ENCODE measurements at regions not wholly inside any gene's neighbourhood (a gene's known extent, or its start where the extent isn't known, plus 50 kb on each side); places are given as distances from the start of the nearest gene placed in this dataset.

DNA sequence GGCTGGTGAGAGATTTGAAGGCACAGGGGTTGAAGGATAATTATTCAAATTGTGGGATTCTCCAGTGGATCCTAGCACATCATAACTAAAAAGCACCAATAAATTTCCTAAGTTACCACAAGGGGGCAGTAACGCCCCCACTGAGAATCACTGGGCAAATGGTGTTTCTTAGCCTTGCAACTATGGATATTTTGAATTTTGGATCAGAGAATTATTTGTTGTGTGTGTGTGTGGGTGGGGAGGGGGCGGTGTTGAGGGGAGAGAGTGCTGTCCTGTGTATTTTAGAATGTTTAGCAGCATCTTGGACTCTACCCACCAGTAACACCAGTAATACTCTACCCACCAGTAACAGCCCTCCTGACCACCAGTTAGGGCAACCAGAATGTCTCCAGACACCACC is 63.3 kb upstream of the PRKG1 start:
- ChIA-PET CTCF (interaction anchor here (0.7 to 1.0 kb wide), 4 partner anchors 19 to 1205 kb away, joined by 3 to 4 read pairs (median 4); no protein-coding TSS in a partner anchor), POLR2A (no interaction called here)
- Histone ChIP-seq H3K4me2 (no peak overlapping the region), H2AFZ (ENCODE audit: low read depth) (no peak overlapping the region), H3K36me3 (replicated peaks in 1 of 2; ENCODE audit: control insufficient read depth in 1 of 2, insufficient read depth in 2 of 2, low read length in 1 of 2) (no peaks in the 10 kb centered on the region), H3K27me3 (ENCODE audit: insufficient read depth) (no peaks in the 10 kb centered on the region), H3K9me2 (no peaks in the 10 kb centered on the region), H3K4me1 (ENCODE audit: control insufficient read depth in 1 of 2, insufficient read depth in 2 of 2, low read depth in 1 of 2, low read length in 1 of 2) (no peaks in the 10 kb centered on the region; a peak in 1 of 4 replicates), H3F3A (replicated peaks; ENCODE audit: insufficient read depth) (no peaks in the 10 kb centered on the region), H4K20me1 (ENCODE audit: insufficient read depth) (no peaks in the 10 kb centered on the region), H3K9me3 (no peaks in the 10 kb centered on the region), H3K79me2 (ENCODE audit: insufficient read depth) (no peaks in the 10 kb centered on the region), H3K4me3 (ENCODE audit: low read depth in 2 of 2, low read length in 1 of 2) (no peak overlapping the region; a peak in 1 of 4 replicates), H3K27ac (ENCODE audit: low read depth in 2 of 2, low read length in 1 of 2) (no peak overlapping the region), H3K9ac (no peak overlapping the region)
- TF ChIP-seq RAD21 (IDR thresholded peaks at IDR 0.05; ENCODE audit: low read length) (peak; percentile 70), IRF3 (IDR thresholded peaks at IDR 0.05; ENCODE audit: low read depth, low read length) (no peak), SMC3 (IDR thresholded peaks at IDR 0.05; ENCODE audit: low read depth, low read length) (peak; percentile 53), GATA2 (CRISPR knock-in tag; IDR thresholded peaks at IDR 0.05) (no peak), RCOR1 (IDR thresholded peaks at IDR 0.05; ENCODE audit: low read length) (no peak), POLR2AphosphoS5 (IDR thresholded peaks at IDR 0.05; ENCODE audit: low read depth, low read length) (no peak), YY1 (IDR thresholded peaks at IDR 0.05; ENCODE audit: low read depth) (no peak), TEAD4 (IDR thresholded peaks at IDR 0.05; ENCODE audit: borderline replicate concordance, insufficient read depth) (no peak), PBX3 (IDR thresholded peaks at IDR 0.05) (no peak), NRF1 (IDR thresholded peaks at IDR 0.05; ENCODE audit: low read depth, low read length) (no peak), CTCF (IDR thresholded peaks at IDR 0.05) (peak; percentile 84), CHD2 (IDR thresholded peaks at IDR 0.05; ENCODE audit: low read length, partially characterized antibody) (no peak), ZBTB33 (IDR thresholded peaks at IDR 0.05; ENCODE audit: borderline replicate concordance, low read depth) (no peak), EP300 (IDR thresholded peaks at IDR 0.05; ENCODE audit: borderline replicate concordance in 1 of 2, low read depth in 1 of 2, low read length in 1 of 2) (no peak), MAX (IDR thresholded peaks at IDR 0.05; ENCODE audit: low read depth) (no peak), FOXJ3 (CRISPR knock-in tag; IDR thresholded peaks at IDR 0.05) (no peak), EZH2phosphoT487 (IDR thresholded peaks at IDR 0.05; ENCODE audit: borderline replicate concordance, low read depth) (no peak)
- TF ChIP-seq, protein P1, sequence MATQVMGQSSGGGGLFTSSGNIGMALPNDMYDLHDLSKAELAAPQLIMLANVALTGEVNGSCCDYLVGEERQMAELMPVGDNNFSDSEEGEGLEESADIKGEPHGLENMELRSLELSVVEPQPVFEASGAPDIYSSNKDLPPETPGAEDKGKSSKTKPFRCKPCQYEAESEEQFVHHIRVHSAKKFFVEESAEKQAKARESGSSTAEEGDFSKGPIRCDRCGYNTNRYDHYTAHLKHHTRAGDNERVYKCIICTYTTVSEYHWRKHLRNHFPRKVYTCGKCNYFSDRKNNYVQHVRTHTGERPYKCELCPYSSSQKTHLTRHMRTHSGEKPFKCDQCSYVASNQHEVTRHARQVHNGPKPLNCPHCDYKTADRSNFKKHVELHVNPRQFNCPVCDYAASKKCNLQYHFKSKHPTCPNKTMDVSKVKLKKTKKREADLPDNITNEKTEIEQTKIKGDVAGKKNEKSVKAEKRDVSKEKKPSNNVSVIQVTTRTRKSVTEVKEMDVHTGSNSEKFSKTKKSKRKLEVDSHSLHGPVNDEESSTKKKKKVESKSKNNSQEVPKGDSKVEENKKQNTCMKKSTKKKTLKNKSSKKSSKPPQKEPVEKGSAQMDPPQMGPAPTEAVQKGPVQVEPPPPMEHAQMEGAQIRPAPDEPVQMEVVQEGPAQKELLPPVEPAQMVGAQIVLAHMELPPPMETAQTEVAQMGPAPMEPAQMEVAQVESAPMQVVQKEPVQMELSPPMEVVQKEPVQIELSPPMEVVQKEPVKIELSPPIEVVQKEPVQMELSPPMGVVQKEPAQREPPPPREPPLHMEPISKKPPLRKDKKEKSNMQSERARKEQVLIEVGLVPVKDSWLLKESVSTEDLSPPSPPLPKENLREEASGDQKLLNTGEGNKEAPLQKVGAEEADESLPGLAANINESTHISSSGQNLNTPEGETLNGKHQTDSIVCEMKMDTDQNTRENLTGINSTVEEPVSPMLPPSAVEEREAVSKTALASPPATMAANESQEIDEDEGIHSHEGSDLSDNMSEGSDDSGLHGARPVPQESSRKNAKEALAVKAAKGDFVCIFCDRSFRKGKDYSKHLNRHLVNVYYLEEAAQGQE (IDR thresholded peaks at IDR 0.05; ENCODE audit: low read depth, low read length), result no peak
- 0% methylated on average over 2 of the region's 2 CpGs for WGBS (ENCODE audit: low lambda C conversion rate)
- DNase-seq, result peak; percentile 42

All from SK-N-SH (cell line).